ENCODE measurements at regions not wholly inside any gene's neighbourhood (a gene's known extent, or its start where the extent isn't known, plus 50 kb on each side); places are given as distances from the start of the nearest gene placed in this dataset.
"Not testable (repeated sequence)": the region's sequence is repeated elsewhere in the genome, so short reads cannot be mapped to it uniquely, and the experiment has no call there.

DNA sequence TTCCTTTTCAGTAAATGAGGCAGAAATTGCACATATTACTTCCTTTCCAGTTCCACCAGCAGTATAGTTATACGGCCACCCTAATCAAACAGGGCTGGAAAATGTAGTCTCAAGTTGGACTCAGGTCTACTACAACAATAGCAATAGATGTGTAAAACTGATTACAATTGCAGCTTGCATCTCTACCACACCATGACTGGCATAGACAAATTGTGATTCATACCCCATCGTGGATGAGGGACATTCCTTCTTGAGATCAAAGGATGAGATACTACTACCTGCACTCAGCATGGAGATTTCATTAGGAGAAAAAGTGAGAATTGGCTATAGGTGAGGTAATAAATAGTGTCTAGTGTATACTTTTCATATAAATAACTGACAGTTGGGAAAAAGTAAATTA is 1220.8 kb downstream of the TYW1 start:
- TF ChIP-seq, protein P1, sequence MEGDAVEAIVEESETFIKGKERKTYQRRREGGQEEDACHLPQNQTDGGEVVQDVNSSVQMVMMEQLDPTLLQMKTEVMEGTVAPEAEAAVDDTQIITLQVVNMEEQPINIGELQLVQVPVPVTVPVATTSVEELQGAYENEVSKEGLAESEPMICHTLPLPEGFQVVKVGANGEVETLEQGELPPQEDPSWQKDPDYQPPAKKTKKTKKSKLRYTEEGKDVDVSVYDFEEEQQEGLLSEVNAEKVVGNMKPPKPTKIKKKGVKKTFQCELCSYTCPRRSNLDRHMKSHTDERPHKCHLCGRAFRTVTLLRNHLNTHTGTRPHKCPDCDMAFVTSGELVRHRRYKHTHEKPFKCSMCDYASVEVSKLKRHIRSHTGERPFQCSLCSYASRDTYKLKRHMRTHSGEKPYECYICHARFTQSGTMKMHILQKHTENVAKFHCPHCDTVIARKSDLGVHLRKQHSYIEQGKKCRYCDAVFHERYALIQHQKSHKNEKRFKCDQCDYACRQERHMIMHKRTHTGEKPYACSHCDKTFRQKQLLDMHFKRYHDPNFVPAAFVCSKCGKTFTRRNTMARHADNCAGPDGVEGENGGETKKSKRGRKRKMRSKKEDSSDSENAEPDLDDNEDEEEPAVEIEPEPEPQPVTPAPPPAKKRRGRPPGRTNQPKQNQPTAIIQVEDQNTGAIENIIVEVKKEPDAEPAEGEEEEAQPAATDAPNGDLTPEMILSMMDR (conservative IDR thresholded peaks at IDR 0.05): no peak
- no peak overlapping the region for H3K27ac ChIP-seq

DNA sequence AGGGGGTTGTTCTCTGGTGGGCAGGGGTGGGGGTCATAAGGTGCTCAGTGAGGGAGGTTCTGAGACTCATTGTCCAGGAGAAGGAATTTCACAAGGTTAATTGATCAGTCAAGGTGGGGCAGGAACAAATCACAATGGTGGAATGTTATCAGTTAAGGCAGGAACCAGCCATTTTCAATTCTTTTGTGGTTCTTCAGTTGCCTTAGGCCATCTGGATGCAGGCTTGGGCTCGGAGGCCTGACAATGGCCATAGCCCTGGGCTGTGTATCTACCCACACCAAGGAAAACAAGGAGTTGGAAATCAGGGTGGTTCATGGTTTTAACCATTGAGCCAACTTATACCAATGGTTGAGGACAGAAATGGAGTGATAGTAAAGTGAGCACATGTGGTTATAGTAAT is 1221.8 kb downstream of the TYW1 start:
- H3K27ac ChIP-seq: no peak overlapping the region
- TF ChIP-seq, protein P1 (conservative IDR thresholded peaks at IDR 0.05): no peak

DNA sequence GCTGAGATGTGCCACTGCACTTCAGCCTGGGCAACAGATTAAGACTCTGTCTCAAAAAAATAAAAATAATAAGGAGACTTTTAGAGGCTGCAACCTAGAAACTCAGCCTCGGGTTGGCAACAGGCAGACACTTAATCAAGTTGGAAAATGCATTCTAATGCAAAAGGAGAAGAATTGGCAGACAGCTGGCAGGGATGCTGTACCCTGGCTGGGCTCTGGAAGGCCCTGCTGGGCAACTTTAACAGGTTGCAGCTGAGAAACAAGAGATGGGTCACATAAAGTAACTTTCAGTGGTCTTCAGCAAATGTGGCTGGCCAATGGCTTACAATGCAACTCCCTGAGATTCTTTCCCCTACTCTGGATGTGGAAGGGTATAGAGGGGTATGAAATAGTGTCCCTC is 1225.7 kb downstream of the TYW1 start:
- TF ChIP-seq, protein P1 (conservative IDR thresholded peaks at IDR 0.05): no peak
- no peak overlapping the region; the same call in 1 of the 2 replicates for H3K27ac ChIP-seq

DNA sequence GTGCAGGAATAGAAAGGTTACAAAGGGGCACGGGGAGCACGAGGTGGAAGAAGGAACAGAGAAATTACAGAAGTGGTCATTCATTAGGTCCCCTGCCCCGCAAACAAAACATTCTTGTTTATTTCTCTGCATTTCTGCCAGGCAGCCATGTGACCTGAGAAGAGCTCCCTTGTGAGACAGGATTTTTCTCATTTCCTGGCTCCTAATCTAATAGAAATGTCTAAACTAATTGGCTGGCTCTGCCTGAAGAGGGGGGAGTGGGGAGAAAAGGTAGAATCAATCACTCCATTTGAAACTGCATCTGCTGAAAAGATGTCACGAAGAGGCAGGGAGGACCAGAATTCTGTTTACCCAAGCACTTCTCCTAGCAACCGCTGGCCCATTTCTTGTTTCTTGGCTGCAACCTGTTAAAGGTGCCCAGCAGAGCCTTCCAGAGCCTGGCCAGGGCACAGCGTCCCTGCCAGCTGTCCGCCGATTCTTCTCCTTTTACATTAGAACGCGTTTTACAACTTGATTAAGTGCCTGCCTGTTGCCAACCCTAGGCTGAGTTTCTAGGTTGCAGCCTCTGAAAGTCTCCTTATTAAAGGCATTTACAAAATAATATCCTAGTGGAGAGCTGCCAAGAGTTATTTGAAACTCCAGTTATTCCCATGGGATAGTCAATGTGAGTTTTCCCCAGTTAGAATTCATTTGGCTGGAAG is 1227.6 kb downstream of the TYW1 start:
- H3K27ac ChIP-seq: peak overlapping the region; percentile 89
- TF ChIP-seq, protein P1 (conservative IDR thresholded peaks at IDR 0.05): peak; percentile 46

DNA sequence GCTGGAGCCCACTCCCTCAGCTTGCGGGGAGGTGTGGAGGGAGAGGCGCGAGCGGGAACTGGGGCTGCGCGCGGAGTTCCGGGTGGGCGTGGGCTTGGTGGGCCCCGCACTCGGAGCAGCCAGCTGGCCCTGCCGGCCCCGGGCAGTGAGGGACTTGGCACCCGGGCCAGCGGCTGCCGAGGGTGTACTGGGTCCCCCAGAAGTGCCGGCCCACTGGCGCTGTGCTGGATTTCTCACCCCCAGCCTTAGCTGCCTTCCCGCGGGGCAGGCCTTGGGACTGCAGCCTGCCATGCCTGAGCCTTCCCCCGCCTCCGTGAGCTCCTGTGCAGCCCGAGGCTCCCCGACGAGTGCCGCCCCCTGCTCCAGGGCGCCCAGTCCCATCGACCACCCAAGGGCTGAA is 1234.4 kb downstream of the TYW1 start:
- not testable (repeated sequence) for H3K27ac ChIP-seq

DNA sequence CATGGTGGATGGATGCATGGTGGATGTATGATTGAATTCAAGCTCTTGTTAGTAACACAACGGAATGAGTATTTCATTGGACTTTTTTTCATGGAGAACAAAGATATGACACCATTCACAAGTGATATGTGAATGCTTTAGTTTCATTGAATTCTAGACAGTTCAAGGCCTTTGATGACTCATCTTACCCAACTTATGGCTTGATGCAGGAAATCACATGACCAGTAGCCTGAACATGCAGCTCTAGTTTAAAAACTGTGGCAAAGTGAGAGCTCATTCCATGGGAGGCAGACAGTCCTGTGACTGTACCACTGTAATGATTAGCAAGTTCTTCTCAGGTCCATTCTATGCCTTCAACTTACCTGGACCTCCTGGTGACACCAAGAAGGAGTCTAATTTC is 1239.3 kb downstream of the TYW1 start:
- TF ChIP-seq, protein P1 (conservative IDR thresholded peaks at IDR 0.05): no peak
- H3K27ac ChIP-seq: peak overlapping the region; percentile 78

DNA sequence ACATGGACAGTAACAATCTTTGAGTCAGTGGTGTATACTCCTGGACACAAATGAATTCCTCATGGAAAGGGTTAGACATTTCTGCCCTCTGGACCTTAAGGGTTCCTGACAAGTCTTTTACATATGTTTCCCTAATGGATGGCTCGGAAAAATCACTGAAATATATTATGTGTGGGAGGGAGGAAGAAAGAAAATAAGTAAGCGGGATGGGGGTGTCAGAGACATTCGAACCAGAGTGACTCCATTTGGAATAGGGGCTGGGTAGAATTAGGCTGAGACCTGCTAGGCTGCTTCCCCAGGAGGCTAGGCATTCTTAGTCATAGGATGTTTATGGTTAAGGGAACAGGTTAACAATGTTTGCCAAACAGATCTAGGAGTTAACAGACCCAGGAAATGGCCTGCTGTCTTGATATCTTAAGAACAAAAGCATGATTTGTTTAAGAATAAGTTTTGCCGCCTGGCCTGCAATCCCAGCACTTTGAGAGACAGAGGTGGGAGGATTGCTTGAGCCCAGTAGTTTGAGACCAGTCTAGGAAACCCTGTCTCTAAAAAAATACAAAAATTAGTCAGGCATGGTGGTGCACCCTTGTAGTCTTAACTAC is 1241.7 kb downstream of the TYW1 start:
- peak overlapping the region; percentile 78 for H3K27ac ChIP-seq

More for the DNA sequence above, 1241.7 kb downstream of the TYW1 start:
- TF ChIP-seq, protein P1 (conservative IDR thresholded peaks at IDR 0.05): no peak

Measured in VCaP (cell line).